SU-DHL-6 (cell line): ENCODE measurements at regions not wholly inside any gene's neighbourhood (a gene's known extent, or its start where the extent isn't known, plus 50 kb on each side); places are given as distances from the start of the nearest gene placed in this dataset.

Experiments used
- H2AFZ ChIP-seq: fragments of 200-600 bp; sonication (generic); 2 replicates; pipeline ENCODE4 v1.6.1; 2014; ENCODE audit warnings: low read depth, mild to moderate bottlenecking, moderate library complexity, mixed read lengths, antibody characterized with exemption, low read length; ENCODE audit not compliant: severe bottlenecking
- H3F3A ChIP-seq: fragments of 200-600 bp; shearing (Covaris generic); 2 replicates; pipeline ENCODE4 v1.6.0; 2016; ENCODE audit warnings: antibody characterized with exemption, mild to moderate bottlenecking; ENCODE audit not compliant: insufficient read depth
- H3K27ac ChIP-seq: fragments of 200-600 bp; sonication (generic); 2 replicates; pipeline ENCODE4 v1.5.1; 2016; ENCODE audit warnings: low read depth, mild to moderate bottlenecking, low read length, moderate library complexity, mixed read lengths
- H3K27me3 ChIP-seq: fragments of 200-600 bp; sonication (generic), shearing (Covaris generic); 2 replicates; pipeline ENCODE4 v1.6.0; 2014; ENCODE audit warnings: mild to moderate bottlenecking, low read length
- H3K36me3 ChIP-seq: fragments of 200-600 bp; sonication (generic); 2 replicates; pipeline ENCODE4 v1.6.1; 2014; ENCODE audit warnings: mild to moderate bottlenecking, low read length, mixed read lengths
- H3K4me2 ChIP-seq: fragments of 300-600, 200-600 bp; shearing (Covaris generic), sonication (generic); 2 replicates; pipeline ENCODE4 v1.6.0; 2014; ENCODE audit warnings: low read length, low read depth, mild to moderate bottlenecking; ENCODE audit not compliant: poor library complexity, severe bottlenecking
- H3K4me3 ChIP-seq: fragments of 200-600 bp; sonication (generic); 2 replicates; pipeline ENCODE4 v1.5.1; 2014; ENCODE audit warnings: antibody characterized with exemption, low read length, mild to moderate bottlenecking, mixed read lengths; ENCODE audit not compliant: insufficient read depth, poor library complexity, severe bottlenecking
- H3K79me2 ChIP-seq: fragments of 200-600 bp; sonication (generic); 2 replicates; pipeline ENCODE4 v1.6.1; 2014; ENCODE audit warnings: mild to moderate bottlenecking, low read length, moderate library complexity; ENCODE audit not compliant: insufficient read depth
- H3K9ac ChIP-seq: fragments of 200-600 bp; sonication (generic); 2 replicates; pipeline ENCODE4 v1.7.0; 2014; ENCODE audit warnings: mild to moderate bottlenecking, low read length
- H3K9me2 ChIP-seq: fragments of 200-600 bp; sonication (generic); replicated peaks from 2 replicates; pipeline ENCODE4 v1.6.1; 2014; ENCODE audit warnings: low read length; ENCODE audit not compliant: insufficient read depth
- H3K9me3 ChIP-seq: fragments of 200-600 bp; sonication (generic); 2 replicates; pipeline ENCODE4 v1.6.1; 2014; ENCODE audit warnings: low read length, mixed read lengths; ENCODE audit not compliant: insufficient read depth
- H4K20me1 ChIP-seq: fragments of 200-600 bp; sonication (generic); 2 replicates; pipeline ENCODE4 v1.6.1; 2014; ENCODE audit warnings: low read depth, mild to moderate bottlenecking, antibody characterized with exemption, low read length, moderate library complexity, mixed read lengths
- CTCF ChIP-seq: fragments of 200-600 bp; sonication (generic); IDR thresholded peaks from one replicate; pipeline ENCODE4 v1.5.1; 2017; ENCODE audit warnings: antibody characterized with exemption, mild to moderate bottlenecking, low read length, moderate library complexity; ENCODE audit not compliant: insufficient read depth, poor library complexity, severe bottlenecking
- EZH2phosphoT487 ChIP-seq: fragments of 200-600 bp; sonication (generic), shearing (Covaris generic); conservative IDR thresholded peaks from 2 replicates; pipeline ENCODE4 v1.6.1; 2018; ENCODE audit warnings: mild to moderate bottlenecking, antibody characterized with exemption, low read length, moderate library complexity, mixed read lengths

- TF ChIP-seq CTCF = no peak
- TF ChIP-seq EZH2phosphoT487 = no peak
- no peaks in the 10 kb centered on the region for H3K9me2 ChIP-seq
- no peak overlapping the region for H2AFZ ChIP-seq
- H3K9ac ChIP-seq = no peak overlapping the region
- H3K27ac ChIP-seq = no peak overlapping the region
- no peak overlapping the region for H3K4me2 ChIP-seq
- H3K27me3 ChIP-seq = no peaks in the 10 kb centered on the region
- H4K20me1 ChIP-seq = no peaks in the 10 kb centered on the region
- H3K36me3 ChIP-seq = no peaks in the 10 kb centered on the region
- H3K79me2 ChIP-seq = no peaks in the 10 kb centered on the region
- no peak overlapping the region for H3K4me3 ChIP-seq
- H3F3A ChIP-seq = no peaks in the 10 kb centered on the region
- H3K9me3 ChIP-seq = no peaks in the 10 kb centered on the region
Observed at GRCh38 chr5:33212900-33213299, 227.9 kb upstream of the TARS1 start.

DNA sequence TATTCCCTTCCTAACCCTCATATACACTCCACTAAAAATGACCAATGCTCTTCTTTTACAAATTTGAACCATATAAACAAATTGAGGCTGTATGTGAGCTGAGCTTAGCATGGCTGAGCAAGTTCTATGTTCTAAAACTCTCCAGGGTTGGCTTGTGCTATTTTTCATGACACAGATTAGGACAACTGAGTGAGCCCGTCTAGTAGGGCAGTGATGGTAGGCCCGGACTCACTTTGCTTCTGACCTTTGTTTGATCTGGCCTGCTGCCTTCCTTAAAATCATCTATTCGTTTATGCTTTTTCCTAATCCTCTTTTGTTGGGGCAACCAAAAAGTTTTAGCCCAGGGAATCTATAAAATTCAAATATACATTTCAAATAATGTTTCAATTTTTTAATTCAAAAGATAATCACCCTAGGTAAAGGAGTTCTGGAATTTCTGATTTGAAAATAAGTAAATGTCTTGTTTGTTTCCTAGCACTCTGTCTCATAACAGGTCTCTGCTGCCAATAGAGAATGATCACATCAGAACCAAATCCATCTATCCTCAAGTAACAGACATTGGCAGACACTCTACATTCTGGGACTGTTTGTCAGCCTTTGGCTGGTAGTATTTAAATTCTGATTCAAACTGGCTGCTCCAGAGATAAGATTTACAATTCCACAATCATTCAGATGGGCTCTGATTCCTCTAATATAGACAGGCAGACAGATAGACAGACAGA is 217.0 kb upstream of the TARS1 start:
- H3K9ac ChIP-seq = no peak overlapping the region
- TF ChIP-seq EZH2phosphoT487 = no peak
- no peak for TF ChIP-seq CTCF
- H3K27ac ChIP-seq = no peak overlapping the region
- no peaks in the 10 kb centered on the region for H3K36me3 ChIP-seq
- H3K9me3 ChIP-seq = no peaks in the 10 kb centered on the region
- H2AFZ ChIP-seq = no peak overlapping the region
- no peaks in the 10 kb centered on the region for H4K20me1 ChIP-seq
- H3K27me3 ChIP-seq = no peaks in the 10 kb centered on the region
- H3K4me2 ChIP-seq = no peak overlapping the region
- H3K4me3 ChIP-seq = no peak overlapping the region
- H3F3A ChIP-seq = no peaks in the 10 kb centered on the region
- no peaks in the 10 kb centered on the region for H3K79me2 ChIP-seq
- H3K9me2 ChIP-seq = no peaks in the 10 kb centered on the region

- no peak for TF ChIP-seq EZH2phosphoT487
- no peak for TF ChIP-seq CTCF
- no peak overlapping the region for H3K9ac ChIP-seq
- no peaks in the 10 kb centered on the region for H3K36me3 ChIP-seq
- H3K79me2 ChIP-seq = no peaks in the 10 kb centered on the region
- no peak overlapping the region for H2AFZ ChIP-seq
- H3K9me3 ChIP-seq = no peaks in the 10 kb centered on the region
- no peaks in the 10 kb centered on the region for H3K27me3 ChIP-seq
- no peak overlapping the region for H3K4me2 ChIP-seq
- H4K20me1 ChIP-seq = no peaks in the 10 kb centered on the region
- H3K27ac ChIP-seq = no peak overlapping the region
- no peak overlapping the region for H3K4me3 ChIP-seq
- H3K9me2 ChIP-seq = no peaks in the 10 kb centered on the region
- no peaks in the 10 kb centered on the region for H3F3A ChIP-seq
Observed at GRCh38 chr5:33224285-33224961, 216.3 kb upstream of the TARS1 start.
